Uterus (tissue), 3 donors: ENCODE measurements at regions not wholly inside any gene's neighbourhood (a gene's known extent, or its start where the extent isn't known, plus 50 kb on each side); places are given as distances from the start of the nearest gene placed in this dataset.

ENCODE experiments used
- DNase-seq, 2 donors: peaks; one replicate each; pipeline ENCODE4 v3.0.0-alpha.2; 2019 to 2020
- H3K27ac ChIP-seq, 2 donors: fragments of 200-600 bp; sonication (generic); 1 replicate in 1 of 2; 2 replicates in 1 of 2; pipeline ENCODE4 v1.5.1; 2016 to 2018
- H3K27me3 ChIP-seq, 2 donors: fragments of 200-600 bp; sonication (generic); one replicate each; pipeline ENCODE4 v1.5.1; 2018 to 2019; ENCODE audit warnings: control low read depth in 1 of 2
- H3K36me3 ChIP-seq, 2 donors: fragments of 200-600 bp; sonication (generic); one replicate each; pipeline ENCODE4 v1.5.1; 2019; ENCODE audit warnings: control low read depth in 1 of 2
- H3K4me1 ChIP-seq, 2 donors: fragments of 200-600 bp; sonication (generic); one replicate each; pipeline ENCODE4 v1.5.1; 2018 to 2019; ENCODE audit warnings: control low read depth in 1 of 2
- H3K4me3 ChIP-seq, 2 donors: fragments of 200-600 bp; sonication (generic); 1 replicate in 1 of 2; 2 replicates in 1 of 2; pipeline ENCODE4 v1.5.1; 2018 to 2019; ENCODE audit warnings: mild to moderate bottlenecking in 1 of 2
- H3K9me3 ChIP-seq, 2 donors: fragments of 200-600 bp; sonication (generic); one replicate each; pipeline ENCODE4 v1.5.1; 2019; ENCODE audit warnings: control low read depth in 1 of 2
- CTCF ChIP-seq, 4 experiments: fragments of 200-600 bp in 2 of 4; fragments of 450-650 bp in 2 of 4; sonication (generic) in 2 of 4; IDR thresholded peaks; one replicate each; pipeline ENCODE4 v1.5.1; 2016 to 2019; ENCODE audit warnings: antibody characterized with exemption in 4 of 4, mild to moderate bottlenecking in 2 of 4, moderate library complexity in 1 of 4
- POLR2A ChIP-seq, 2 donors: fragments of 450-650 bp; IDR thresholded peaks; one replicate each; pipeline ENCODE4 v1.6.1; 2016; ENCODE audit warnings: antibody characterized with exemption in 2 of 2, mild to moderate bottlenecking in 1 of 2, moderate library complexity in 1 of 2
- intact Hi-C: fragments of 100-400 bp; cut with DNase I; formaldehyde crosslinking; loops from one replicate; pipeline ENCODE4 v1.15.1; 2023; ENCODE audit warnings: low total_unique reads
- donor health status: DM: yes; HTN: yes; CAD: no.

DNA sequence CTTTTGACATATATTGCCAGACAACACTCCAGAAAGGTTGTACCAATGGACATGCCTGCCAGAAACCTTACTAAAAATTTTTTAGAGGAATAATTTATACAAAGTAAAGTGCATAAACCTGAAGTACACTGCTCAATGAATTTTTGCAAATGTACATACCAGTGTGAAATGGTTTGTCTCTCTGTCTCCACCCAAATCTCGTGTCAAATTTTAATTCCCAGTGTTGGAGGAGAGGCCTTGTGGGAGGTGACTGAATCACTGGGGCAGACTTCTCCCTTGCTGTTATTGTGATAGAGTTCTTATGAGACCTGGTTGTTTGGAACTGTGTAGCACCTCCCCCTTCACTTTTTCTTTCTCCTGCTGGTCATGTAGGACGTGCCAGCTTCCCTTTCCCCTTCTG lies 168.8 kb downstream of the RWDD3 start:
- no peak for DNase-seq
- Histone ChIP-seq H3K27ac (no peak overlapping the region), H3K4me3 (no peak overlapping the region), H3K9me3 (no peaks in the 10 kb centered on the region), H3K36me3 (no peaks in the 10 kb centered on the region), H3K4me1 (no peaks in the 10 kb centered on the region), H3K27me3 (no peaks in the 10 kb centered on the region)
- TF ChIP-seq CTCF (IDR thresholded peaks at IDR 0.05) (no peak), POLR2A (IDR thresholded peaks at IDR 0.05) (no peak)
- intact Hi-C loops: no loop called here

- TF ChIP-seq POLR2A (IDR thresholded peaks at IDR 0.05) (no peak), CTCF (IDR thresholded peaks at IDR 0.05) (no peak)
- Histone ChIP-seq H3K27ac (no peak overlapping the region), H3K4me3 (no peak overlapping the region), H3K27me3 (no peaks in the 10 kb centered on the region), H3K4me1 (no peaks in the 10 kb centered on the region), H3K36me3 (no peaks in the 10 kb centered on the region), H3K9me3 (no peaks in the 10 kb centered on the region)
- intact Hi-C loops: no loop called here
- DNase-seq: no peak
These were observed 172.3 kb downstream of the RWDD3 start for GRCh38 chr1:95406279-95406678.

DNA sequence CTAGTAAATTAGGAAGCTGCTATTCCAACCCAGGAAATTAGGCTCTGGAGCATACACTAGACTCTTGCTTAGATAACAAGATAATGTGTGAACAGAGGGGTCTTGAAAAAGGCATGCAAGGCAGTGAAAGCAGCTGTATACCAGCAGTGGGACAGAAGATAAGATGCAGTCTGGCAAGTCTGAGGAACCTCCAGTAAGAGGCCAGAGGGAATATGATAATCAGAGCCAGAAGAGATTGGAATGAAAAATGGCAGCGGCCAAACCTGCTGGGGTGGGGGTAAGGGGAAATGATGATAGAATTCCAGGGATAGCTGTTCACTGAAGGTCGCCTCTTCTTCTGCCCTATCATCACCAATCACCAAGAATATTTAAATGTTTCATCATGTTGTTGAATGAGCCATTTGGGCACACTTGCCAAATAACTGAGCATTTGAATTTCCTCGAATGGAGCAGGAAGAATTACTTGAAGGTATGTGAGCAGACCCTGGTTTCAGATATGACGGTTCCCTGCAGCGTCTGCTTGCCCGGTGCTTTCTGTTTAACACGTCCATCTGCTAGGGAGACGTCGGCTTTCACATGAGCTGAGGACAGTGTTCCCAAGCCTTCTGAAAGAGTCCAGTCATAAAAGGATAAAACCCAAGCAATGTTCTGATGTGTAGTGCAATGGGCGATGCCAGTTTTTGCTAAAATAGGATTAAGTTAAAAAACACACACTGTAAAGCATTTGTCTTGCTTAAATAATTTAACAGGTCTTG lies 173.3 kb downstream of the RWDD3 start:
- DNase-seq: no peak
- intact Hi-C loops: no loop called here
- Histone ChIP-seq H3K27ac (no peak overlapping the region), H3K4me3 (no peak overlapping the region), H3K36me3 (no peaks in the 10 kb centered on the region), H3K27me3 (no peaks in the 10 kb centered on the region), H3K9me3 (no peaks in the 10 kb centered on the region), H3K4me1 (no peaks in the 10 kb centered on the region)
- no peak for TF ChIP-seq POLR2A (IDR thresholded peaks at IDR 0.05)
- TF ChIP-seq CTCF (IDR thresholded peaks at IDR 0.05): no peak

- TF ChIP-seq CTCF (IDR thresholded peaks at IDR 0.05) (no peak), POLR2A (IDR thresholded peaks at IDR 0.05) (no peak)
- H3K36me3 ChIP-seq: no peaks in the 10 kb centered on the region
- no peaks in the 10 kb centered on the region for H3K4me1 ChIP-seq
- no peaks in the 10 kb centered on the region for H3K27me3 ChIP-seq
- no peak overlapping the region for H3K4me3 ChIP-seq
- no peaks in the 10 kb centered on the region for H3K9me3 ChIP-seq
- intact Hi-C loops: no loop called here
- no peak overlapping the region for H3K27ac ChIP-seq
- DNase-seq: no peak
These were observed 173.9 kb downstream of the RWDD3 start for GRCh38 chr1:95407886-95408291.

- Histone ChIP-seq H3K4me3 (no peak overlapping the region), H3K27ac (no peak overlapping the region), H3K36me3 (no peaks in the 10 kb centered on the region), H3K9me3 (no peaks in the 10 kb centered on the region), H3K27me3 (no peaks in the 10 kb centered on the region), H3K4me1 (no peaks in the 10 kb centered on the region)
- TF ChIP-seq POLR2A (IDR thresholded peaks at IDR 0.05) (no peak), CTCF (IDR thresholded peaks at IDR 0.05) (no peak)
- DNase-seq: no peak
- intact Hi-C loops: no loop called here
These were observed 174.6 kb downstream of the RWDD3 start for GRCh38 chr1:95408507-95409136.
